ENCODE measurements at regions not wholly inside any gene's neighbourhood (a gene's known extent, or its start where the extent isn't known, plus 50 kb on each side); places are given as distances from the start of the nearest gene placed in this dataset.

- no peaks in the 10 kb centered on the region for H3K9me3 ChIP-seq
- no peaks in the 10 kb centered on the region for H3K27me3 ChIP-seq
- DNase-seq: no peak
- TF ChIP-seq CTCF (IDR thresholded peaks at IDR 0.05) (no peak), EP300 (IDR thresholded peaks at IDR 0.05) (no peak), POLR2A (IDR thresholded peaks at IDR 0.05) (no peak)
- H3K27ac ChIP-seq: no peak overlapping the region
- intact Hi-C loops (cut with DNase I): no loop called here
- no peaks in the 10 kb centered on the region for H3K4me1 ChIP-seq (ENCODE audit: insufficient read depth)
- WGBS, 3 donors: 71 to 78% (median 78%) methylated on average over 6 of the region's 6 CpGs
- H3K4me3 ChIP-seq: no peak overlapping the region
- no peaks in the 10 kb centered on the region for H3K36me3 ChIP-seq
These were observed 1049.5 kb upstream of the ACO1 start for GRCh38 chr9:31334837-31335528.

- DNase-seq: no peak
- WGBS, 3 donors: 50 to 68% (median 57%) methylated on average over 4 of the region's 4 CpGs
- H3K4me1 ChIP-seq (ENCODE audit: insufficient read depth): no peaks in the 10 kb centered on the region
- no peaks in the 10 kb centered on the region for H3K9me3 ChIP-seq
- no peaks in the 10 kb centered on the region for H3K36me3 ChIP-seq
- intact Hi-C loops (cut with DNase I): no loop called here
- H3K27me3 ChIP-seq: no peaks in the 10 kb centered on the region
- no peak overlapping the region for H3K4me3 ChIP-seq
- no peak for TF ChIP-seq POLR2A (IDR thresholded peaks at IDR 0.05)
- no peak for TF ChIP-seq CTCF (IDR thresholded peaks at IDR 0.05)
- TF ChIP-seq EP300 (IDR thresholded peaks at IDR 0.05): no peak
- no peak overlapping the region for H3K27ac ChIP-seq
These were observed 1048.8 kb upstream of the ACO1 start for GRCh38 chr9:31335529-31336234.

GRCh38 chr9:31336386-31336785 is 1048.1 kb upstream of the ACO1 start:
- Histone ChIP-seq H3K4me1 (ENCODE audit: insufficient read depth) (no peaks in the 10 kb centered on the region), H3K36me3 (no peaks in the 10 kb centered on the region), H3K9me3 (no peaks in the 10 kb centered on the region), H3K27me3 (no peaks in the 10 kb centered on the region), H3K27ac (no peak overlapping the region), H3K4me3 (no peak overlapping the region)
- 0 to 5% (median 1%) methylated on average over 1 of the region's 1 CpG for WGBS, 3 donors
- no peak for TF ChIP-seq CTCF (IDR thresholded peaks at IDR 0.05)
- no peak for TF ChIP-seq EP300 (IDR thresholded peaks at IDR 0.05)
- TF ChIP-seq POLR2A (IDR thresholded peaks at IDR 0.05): no peak
- intact Hi-C loops (cut with DNase I): no loop called here
- no peak for DNase-seq

GRCh38 chr9:31336841-31337240 is 1047.6 kb upstream of the ACO1 start:
- no peak for DNase-seq
- intact Hi-C loops (cut with DNase I): no loop called here
- TF ChIP-seq CTCF (IDR thresholded peaks at IDR 0.05) (no peak), POLR2A (IDR thresholded peaks at IDR 0.05) (no peak)
- Histone ChIP-seq H3K4me1 (ENCODE audit: insufficient read depth) (no peaks in the 10 kb centered on the region), H3K36me3 (no peaks in the 10 kb centered on the region), H3K27ac (no peak overlapping the region), H3K9me3 (no peaks in the 10 kb centered on the region), H3K4me3 (no peak overlapping the region), H3K27me3 (no peaks in the 10 kb centered on the region)
- 70 to 79% (median 75%) methylated on average over 1 of the region's 1 CpG for WGBS, 3 donors

All from ovary (tissue), 7 donors.